ENCODE measurements at regions not wholly inside any gene's neighbourhood (a gene's known extent, or its start where the extent isn't known, plus 50 kb on each side); places are given as distances from the start of the nearest gene placed in this dataset.
"Not testable (repeated sequence)": the region's sequence is repeated elsewhere in the genome, so short reads cannot be mapped to it uniquely, and the experiment has no call there.

DNA sequence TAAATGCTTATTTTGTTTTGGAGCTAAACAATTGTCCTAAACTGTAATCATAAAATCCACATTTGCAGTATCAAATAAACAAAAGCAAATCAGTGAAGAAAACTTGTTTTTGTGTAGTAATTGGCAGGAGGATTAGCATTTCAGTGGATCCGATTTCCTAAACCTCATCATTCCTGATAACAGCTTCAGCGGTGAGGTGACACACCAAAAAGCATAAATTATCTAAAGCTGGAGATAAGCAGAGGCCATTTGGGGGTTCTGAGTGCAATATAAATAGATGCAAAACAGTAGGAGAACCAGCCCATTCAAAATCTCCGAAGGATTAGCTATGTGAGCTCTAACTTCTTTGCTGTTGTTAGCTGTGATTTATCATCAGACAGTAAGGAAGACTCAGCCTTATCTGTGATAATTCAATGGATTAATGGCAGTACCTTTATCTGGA is 235.8 kb downstream of the EPHA7 start:
- TF ChIP-seq, protein P1, sequence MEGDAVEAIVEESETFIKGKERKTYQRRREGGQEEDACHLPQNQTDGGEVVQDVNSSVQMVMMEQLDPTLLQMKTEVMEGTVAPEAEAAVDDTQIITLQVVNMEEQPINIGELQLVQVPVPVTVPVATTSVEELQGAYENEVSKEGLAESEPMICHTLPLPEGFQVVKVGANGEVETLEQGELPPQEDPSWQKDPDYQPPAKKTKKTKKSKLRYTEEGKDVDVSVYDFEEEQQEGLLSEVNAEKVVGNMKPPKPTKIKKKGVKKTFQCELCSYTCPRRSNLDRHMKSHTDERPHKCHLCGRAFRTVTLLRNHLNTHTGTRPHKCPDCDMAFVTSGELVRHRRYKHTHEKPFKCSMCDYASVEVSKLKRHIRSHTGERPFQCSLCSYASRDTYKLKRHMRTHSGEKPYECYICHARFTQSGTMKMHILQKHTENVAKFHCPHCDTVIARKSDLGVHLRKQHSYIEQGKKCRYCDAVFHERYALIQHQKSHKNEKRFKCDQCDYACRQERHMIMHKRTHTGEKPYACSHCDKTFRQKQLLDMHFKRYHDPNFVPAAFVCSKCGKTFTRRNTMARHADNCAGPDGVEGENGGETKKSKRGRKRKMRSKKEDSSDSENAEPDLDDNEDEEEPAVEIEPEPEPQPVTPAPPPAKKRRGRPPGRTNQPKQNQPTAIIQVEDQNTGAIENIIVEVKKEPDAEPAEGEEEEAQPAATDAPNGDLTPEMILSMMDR (IDR thresholded peaks at IDR 0.05) = no peak
- Histone ChIP-seq H3K4me1 (ENCODE audit: control insufficient read depth in 1 of 2, low read depth in 2 of 2) (no peaks in the 10 kb centered on the region), H3K4me3 (no peak overlapping the region), H3K9me3 (no peaks in the 10 kb centered on the region), H3K27me3 (replicated peaks; ENCODE audit: insufficient read depth) (no peaks in the 10 kb centered on the region), H3K36me3 (no peaks in the 10 kb centered on the region), H3K27ac (no peak overlapping the region)
- DNase-seq (ENCODE audit: low spot score) (no peak), ATAC-seq (ENCODE audit: insufficient number of reproducible peaks, low FRiP score, low read depth) (no peak)

DNA sequence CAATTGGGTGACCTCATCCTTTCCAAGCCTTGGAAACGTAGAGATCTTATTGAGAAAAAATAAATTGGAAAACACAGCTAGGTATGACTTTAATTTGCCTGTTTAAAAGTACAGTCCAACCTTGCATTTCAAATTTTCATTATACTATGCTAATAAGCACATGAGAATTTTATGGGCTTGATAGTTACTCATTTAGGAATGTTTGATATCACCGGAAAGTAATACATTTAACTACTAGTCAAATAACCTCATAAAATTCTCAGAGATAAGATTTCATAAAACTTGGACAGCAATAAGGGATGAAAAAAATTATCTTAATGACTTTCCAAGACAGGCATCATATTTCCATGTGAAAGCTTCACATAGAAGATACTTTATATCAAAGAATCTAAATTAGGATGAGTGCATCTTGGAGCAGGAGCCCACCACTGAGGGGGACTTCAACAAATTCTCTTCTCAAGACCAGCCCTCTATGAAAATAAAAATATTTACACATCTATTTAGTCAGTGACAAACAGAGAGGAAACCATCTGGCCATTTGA is 236.3 kb downstream of the EPHA7 start:
- DNase-seq (ENCODE audit: low spot score) = no peak
- no peaks in the 10 kb centered on the region for H3K36me3 ChIP-seq
- no peaks in the 10 kb centered on the region for H3K4me1 ChIP-seq (ENCODE audit: control insufficient read depth in 1 of 2, low read depth in 2 of 2)
- no peaks in the 10 kb centered on the region for H3K9me3 ChIP-seq
- H3K27ac ChIP-seq = no peak overlapping the region
- TF ChIP-seq, protein P1 (IDR thresholded peaks at IDR 0.05) = no peak
- no peak for ATAC-seq (ENCODE audit: insufficient number of reproducible peaks, low FRiP score, low read depth)
- H3K4me3 ChIP-seq = no peak overlapping the region
- H3K27me3 ChIP-seq (replicated peaks; ENCODE audit: insufficient read depth) = no peaks in the 10 kb centered on the region

DNA sequence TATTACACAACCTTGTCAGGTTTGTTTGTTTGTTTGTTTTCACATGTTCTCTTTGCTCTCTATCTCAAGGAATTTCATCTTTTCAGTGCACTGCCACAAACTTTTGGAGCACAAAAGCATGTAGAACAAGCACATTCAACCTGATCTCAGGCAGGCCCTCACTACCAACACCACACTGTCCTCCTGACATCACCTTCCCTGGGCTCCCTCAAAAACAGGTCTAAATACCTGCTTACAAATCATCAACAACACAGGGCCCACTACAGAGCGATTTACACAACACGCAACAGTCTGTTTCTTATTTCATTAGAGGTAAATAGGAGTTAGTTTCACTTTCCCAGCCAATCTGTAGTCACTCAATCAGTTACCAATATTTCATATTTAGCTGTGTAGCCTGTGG is 241.4 kb downstream of the EPHA7 start:
- DNase-seq (ENCODE audit: low spot score) (no peak), ATAC-seq (ENCODE audit: insufficient number of reproducible peaks, low FRiP score, low read depth) (no peak)
- H3K27me3 ChIP-seq (replicated peaks; ENCODE audit: insufficient read depth) = no peaks in the 10 kb centered on the region
- H3K9me3 ChIP-seq = no peaks in the 10 kb centered on the region
- TF ChIP-seq, protein P1 (IDR thresholded peaks at IDR 0.05) = no peak
- H3K4me1 ChIP-seq (ENCODE audit: control insufficient read depth in 1 of 2, low read depth in 2 of 2) = no peaks in the 10 kb centered on the region
- no peaks in the 10 kb centered on the region for H3K36me3 ChIP-seq
- H3K27ac ChIP-seq = no peak overlapping the region
- H3K4me3 ChIP-seq = no peak overlapping the region

DNA sequence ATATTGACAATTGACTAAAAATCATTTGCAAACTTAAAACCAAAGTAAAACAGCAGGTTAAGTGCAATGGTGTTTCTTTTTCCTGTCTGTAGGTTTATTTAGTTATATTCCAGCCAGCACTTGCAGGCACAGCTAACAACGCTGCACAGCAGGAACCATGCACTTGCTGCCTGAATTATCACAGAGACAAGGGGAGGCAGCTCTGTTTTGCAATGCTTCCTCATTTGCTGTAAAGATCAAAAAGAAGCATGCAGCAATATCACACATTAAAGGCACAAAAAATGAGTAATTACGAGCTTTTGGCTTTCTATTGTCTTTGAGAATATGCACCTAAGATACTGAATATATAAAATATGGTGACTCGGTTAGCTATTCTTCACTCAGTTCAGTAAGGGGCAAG is 241.9 kb downstream of the EPHA7 start:
- H3K4me3 ChIP-seq = no peak overlapping the region
- DNase-seq (ENCODE audit: low spot score) = no peak
- no peaks in the 10 kb centered on the region for H3K4me1 ChIP-seq (ENCODE audit: control insufficient read depth in 1 of 2, low read depth in 2 of 2)
- ATAC-seq (ENCODE audit: insufficient number of reproducible peaks, low FRiP score, low read depth) = no peak
- TF ChIP-seq, protein P1 (IDR thresholded peaks at IDR 0.05) = no peak
- H3K36me3 ChIP-seq = no peaks in the 10 kb centered on the region
- no peaks in the 10 kb centered on the region for H3K27me3 ChIP-seq (replicated peaks; ENCODE audit: insufficient read depth)
- H3K9me3 ChIP-seq = no peaks in the 10 kb centered on the region
- no peak overlapping the region for H3K27ac ChIP-seq

DNA sequence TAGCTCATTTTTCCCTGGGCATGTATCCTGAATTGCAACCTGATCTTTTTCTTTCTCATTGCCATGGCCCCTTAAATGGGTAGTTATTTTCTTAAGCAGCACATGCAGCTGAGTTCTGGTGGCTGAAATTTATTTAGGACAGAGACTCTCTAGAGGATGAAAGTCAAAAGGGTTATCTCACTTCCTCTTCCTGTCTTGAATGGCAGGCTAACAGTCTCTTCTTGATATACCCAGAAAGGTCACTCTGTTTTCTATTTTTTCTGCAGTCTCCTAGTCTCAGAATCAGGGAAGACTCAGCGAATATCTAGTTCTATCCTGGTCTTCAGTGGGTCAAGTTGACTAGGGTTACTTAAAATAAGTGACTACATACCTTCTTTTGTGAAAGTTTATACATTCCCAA is 243.3 kb downstream of the EPHA7 start:
- TF ChIP-seq, protein P1 (IDR thresholded peaks at IDR 0.05) = no peak
- H3K4me1 ChIP-seq (ENCODE audit: control insufficient read depth in 1 of 2, low read depth in 2 of 2) = no peaks in the 10 kb centered on the region
- H3K36me3 ChIP-seq = no peaks in the 10 kb centered on the region
- ATAC-seq (ENCODE audit: insufficient number of reproducible peaks, low FRiP score, low read depth) = no peak
- H3K27me3 ChIP-seq (replicated peaks; ENCODE audit: insufficient read depth) = no peaks in the 10 kb centered on the region
- H3K4me3 ChIP-seq = no peak overlapping the region
- no peak for DNase-seq (ENCODE audit: low spot score)
- H3K27ac ChIP-seq = no peak overlapping the region
- H3K9me3 ChIP-seq = no peaks in the 10 kb centered on the region

DNA sequence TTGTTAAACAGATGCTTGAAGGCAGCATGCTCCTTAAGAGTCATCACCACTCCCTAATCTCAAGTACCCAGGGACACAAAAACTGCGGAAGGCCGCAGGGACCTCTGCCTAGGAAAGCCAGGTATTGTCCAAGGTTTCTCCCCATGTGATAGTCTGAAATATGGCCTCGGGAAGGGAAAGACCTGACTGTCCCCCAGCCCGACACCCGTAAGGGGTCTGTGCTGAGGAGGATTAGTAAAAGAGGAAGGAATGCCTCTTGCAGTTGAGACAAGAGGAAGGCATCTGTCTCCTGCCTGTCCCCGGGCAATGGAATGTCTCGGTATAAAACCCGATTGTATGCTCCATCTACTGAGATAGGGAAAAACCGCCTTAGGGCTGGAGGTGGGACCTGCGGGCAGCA is 245.8 kb downstream of the EPHA7 start:
- H3K36me3 ChIP-seq; H3K4me3 ChIP-seq; H3K4me1 ChIP-seq (ENCODE audit: control insufficient read depth in 1 of 2, low read depth in 2 of 2); DNase-seq (ENCODE audit: low spot score); H3K9me3 ChIP-seq; ATAC-seq (ENCODE audit: insufficient number of reproducible peaks, low FRiP score, low read depth); H3K27me3 ChIP-seq (replicated peaks; ENCODE audit: insufficient read depth); H3K27ac ChIP-seq: not testable (repeated sequence)

Data from thoracic aorta (tissue), 2 donors.